WTC11 (cell line): ENCODE measurements at regions not wholly inside any gene's neighbourhood (a gene's known extent, or its start where the extent isn't known, plus 50 kb on each side); places are given as distances from the start of the nearest gene placed in this dataset.

ENCODE experiments used
- ATAC-seq: fragments of 200-7000 bp; cut with Tn5 transposase; 2 replicates; pipeline ENCODE4 v1.10.0; 2021; ENCODE audit warnings: mild to moderate bottlenecking, moderate library complexity
- CTCF ChIA-PET: fragments of 300-600 bp; sonication (Branson Sonifier 250); formaldehyde crosslinking; loops from one replicate; lab custom pipeline; 2021; ENCODE audit warnings: antibody characterized with exemption; lab: Charles Lee
- POLR2A ChIA-PET: fragments of 350-600 bp; sonication (Branson Sonifier 250); formaldehyde crosslinking; loops from one replicate; lab custom pipeline; 2021; ENCODE audit warnings: antibody characterized with exemption; lab: Charles Lee
- DNase-seq: peaks from one replicate; pipeline ENCODE4 v3.0.0; 2021; ENCODE audit warnings: low spot score
- H3K27ac Mint-ChIP-seq: 2 replicates; pipeline ENCODE4 v1.8.0; 2021; ENCODE audit warnings: mixed read lengths
- H3K27me3 Mint-ChIP-seq: 2 replicates; pipeline ENCODE4 v1.8.0; 2021; ENCODE audit warnings: low read depth, mild to moderate bottlenecking, moderate library complexity, mixed read lengths
- H3K36me3 Mint-ChIP-seq: 2 replicates; pipeline ENCODE4 v1.8.0; 2021; ENCODE audit warnings: mixed read lengths
- H3K4me1 Mint-ChIP-seq: 2 replicates; pipeline ENCODE4 v1.8.0; 2022; ENCODE audit warnings: mixed read lengths
- H3K4me3 Mint-ChIP-seq: 2 replicates; pipeline ENCODE4 v1.8.0; 2021; ENCODE audit warnings: mild to moderate bottlenecking, moderate library complexity, mixed read lengths
- H3K9me3 Mint-ChIP-seq: 2 replicates; pipeline ENCODE4 v1.8.0; 2021; ENCODE audit warnings: mixed read lengths
- ATF1 ChIP-seq: sonication (generic); formaldehyde crosslinking; IDR thresholded peaks from 2 replicates; pipeline ENCODE4 v1.8.1; 2023; ENCODE audit warnings: mild to moderate bottlenecking, moderate library complexity, missing genetic modification reagents
- CBFB ChIP-seq: sonication (generic); formaldehyde crosslinking; IDR thresholded peaks from 2 replicates; pipeline ENCODE4 v1.8.1; 2022; ENCODE audit warnings: mild to moderate bottlenecking, low read depth, missing genetic modification reagents
- CREM ChIP-seq: sonication (generic); formaldehyde crosslinking; IDR thresholded peaks from 2 replicates; pipeline ENCODE4 v1.8.1; 2022; ENCODE audit warnings: mild to moderate bottlenecking, missing genetic modification reagents, moderate library complexity
- FOXJ3 ChIP-seq: sonication (generic); formaldehyde crosslinking; IDR thresholded peaks from 2 replicates; pipeline ENCODE4 v1.9.0; 2021; ENCODE audit warnings: missing genetic modification reagents, mild to moderate bottlenecking, borderline replicate concordance
- GABPB1 ChIP-seq: sonication (generic); formaldehyde crosslinking; IDR thresholded peaks from 2 replicates; pipeline ENCODE4 v1.8.1; 2023; ENCODE audit warnings: mild to moderate bottlenecking, missing genetic modification reagents
- GRHL2 ChIP-seq: fragments of 250-450 bp; sonication (Bioruptor Pico); IDR thresholded peaks from 2 replicates; pipeline ENCODE4 v1.8.0; 2022; ENCODE audit warnings: mild to moderate bottlenecking, moderate library complexity; ENCODE audit not compliant: insufficient replicate concordance, severe bottlenecking
- GTF2I ChIP-seq: fragments of 250-450 bp; sonication (Bioruptor Pico); conservative IDR thresholded peaks from 2 replicates; pipeline ENCODE4 v1.4.0; 2021; ENCODE audit warnings: mild to moderate bottlenecking
- NR2C2 ChIP-seq: sonication (generic); formaldehyde crosslinking; IDR thresholded peaks from 2 replicates; pipeline ENCODE4 v1.8.0; 2022; ENCODE audit warnings: mild to moderate bottlenecking, missing genetic modification reagents
- NR3C1 ChIP-seq: sonication (generic); formaldehyde crosslinking; conservative IDR thresholded peaks from 2 replicates; pipeline ENCODE4 v1.8.1; 2023; ENCODE audit warnings: low read depth, mild to moderate bottlenecking, missing genetic modification reagents
- OVOL2 ChIP-seq: fragments of 250-450 bp; sonication (Bioruptor Pico); IDR thresholded peaks from 2 replicates; pipeline ENCODE4 v1.9.0; 2021; ENCODE audit warnings: mild to moderate bottlenecking, borderline replicate concordance
- SOX15 ChIP-seq: fragments of 250-450 bp; sonication (Bioruptor Pico); IDR thresholded peaks from 2 replicates; pipeline ENCODE4 v1.9.0; 2021; ENCODE audit warnings: mild to moderate bottlenecking
- ZNF121 ChIP-seq: sonication (generic); formaldehyde crosslinking; IDR thresholded peaks from 2 replicates; pipeline ENCODE4 v1.8.0; 2023; ENCODE audit warnings: missing genetic modification reagents
- ZNF232 ChIP-seq: sonication (generic); formaldehyde crosslinking; IDR thresholded peaks from 2 replicates; pipeline ENCODE4 v1.8.0; 2022; ENCODE audit warnings: mild to moderate bottlenecking, missing genetic modification reagents
- TF ChIP-seq, protein P1 (sequence below): sonication (generic); formaldehyde crosslinking; IDR thresholded peaks from 2 replicates; pipeline ENCODE4 v1.8.1; 2022; ENCODE audit warnings: missing genetic modification reagents, borderline replicate concordance
- TF ChIP-seq, protein P2 (sequence below): fragments of 250-450 bp; sonication (Bioruptor Pico); IDR thresholded peaks from 2 replicates; pipeline ENCODE4 v1.8.0; 2021; ENCODE audit warnings: mild to moderate bottlenecking
- TF ChIP-seq, protein P3 (sequence below): fragments of 200-600 bp; IDR thresholded peaks from 2 replicates; pipeline ENCODE4 v1.8.0; 2022; ENCODE audit warnings: antibody characterized with exemption
- TF ChIP-seq, protein P4 (sequence below): sonication (generic); formaldehyde crosslinking; conservative IDR thresholded peaks from 2 replicates; pipeline ENCODE4 v1.8.1; 2023; ENCODE audit warnings: mild to moderate bottlenecking, low read depth, missing genetic modification reagents, moderate library complexity
- TF ChIP-seq, protein P5 (sequence below): fragments of 250-450 bp; sonication (Bioruptor Pico); IDR thresholded peaks from 2 replicates; pipeline ENCODE4 v1.9.0; 2021; ENCODE audit warnings: mild to moderate bottlenecking, borderline replicate concordance
- TF ChIP-seq, protein P6 (sequence below): sonication (generic); formaldehyde crosslinking; IDR thresholded peaks from 2 replicates; pipeline ENCODE4 v1.8.0; 2022; ENCODE audit warnings: mild to moderate bottlenecking, missing genetic modification reagents

DNA sequence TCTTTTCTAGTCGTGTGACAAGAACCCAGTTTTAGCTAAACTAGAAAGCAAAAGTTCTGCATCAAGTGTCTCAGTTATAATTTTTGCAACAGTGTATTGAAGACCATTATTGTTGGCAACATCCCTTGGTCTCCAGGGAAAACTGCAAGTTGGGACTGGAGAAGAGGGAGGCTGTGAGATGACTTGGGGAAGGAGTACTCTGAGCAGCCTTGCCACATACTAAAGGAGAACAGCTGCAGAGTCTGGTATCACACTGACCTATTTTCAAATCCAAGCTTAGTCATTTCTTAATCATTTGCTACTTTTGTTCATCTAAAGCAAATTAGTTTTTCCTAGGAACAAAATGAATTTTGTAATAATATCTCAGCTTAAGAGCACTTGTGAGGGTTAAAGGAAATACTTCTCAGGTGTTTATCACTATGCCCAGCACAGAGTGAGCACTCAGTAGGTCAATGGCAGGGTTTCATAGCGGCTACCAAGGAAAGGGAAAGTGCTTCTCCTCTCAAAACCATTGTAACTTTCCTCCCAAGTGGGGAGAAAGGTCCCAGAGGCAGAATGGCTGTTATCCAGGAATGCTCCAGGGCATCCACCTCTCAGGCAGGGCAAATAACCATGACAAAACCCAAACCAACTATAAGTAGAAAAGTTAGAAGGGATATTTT, 247.1 kb downstream of the C11orf87 start:
- H3K27me3 Mint-ChIP-seq: no peaks in the 10 kb centered on the region
- peaks cover 3% of the 10 kb centered on the region; the same call in 1 of the 2 replicates for H3K4me1 Mint-ChIP-seq
- peaks cover 7% of the 10 kb centered on the region for H3K36me3 Mint-ChIP-seq
- H3K27ac Mint-ChIP-seq: no peak overlapping the region
- H3K4me3 Mint-ChIP-seq: no peak overlapping the region
- ChIA-PET CTCF (no interaction called here), POLR2A (no interaction called here)
- H3K9me3 Mint-ChIP-seq: peaks cover 19% of the 10 kb centered on the region
- DNase-seq: no peak
- ATAC-seq: peak; percentile 48
- TF ChIP-seq CREM (CRISPR knock-in tag): no peak

DNA sequence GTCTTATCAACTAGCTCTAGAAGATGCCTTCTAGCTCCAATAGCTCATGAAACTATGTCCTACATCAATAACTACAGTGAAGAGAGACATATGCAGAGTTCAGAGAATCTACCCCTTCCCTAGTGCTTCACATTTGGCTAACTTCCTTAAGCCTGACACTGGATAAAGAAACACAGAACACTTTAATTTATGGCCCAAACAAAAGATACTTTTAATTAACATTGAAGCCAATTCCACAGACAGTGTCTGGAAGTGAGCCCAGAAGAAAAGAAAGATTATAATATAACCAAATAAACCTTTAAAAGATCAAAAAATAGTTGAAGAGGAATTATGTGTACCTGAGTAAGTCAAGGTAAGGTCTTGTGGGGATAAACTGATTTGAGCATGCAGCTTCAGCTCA, 255.2 kb downstream of the C11orf87 start:
- Mint-ChIP-seq H3K27ac (no peak overlapping the region), H3K27me3 (no peaks in the 10 kb centered on the region), H3K9me3 (no peaks in the 10 kb centered on the region), H3K36me3 (no peaks in the 10 kb centered on the region), H3K4me3 (no peak overlapping the region), H3K4me1 (no peaks in the 10 kb centered on the region)
- ChIA-PET CTCF (no interaction called here), POLR2A (no interaction called here)
- ATAC-seq (no peak), DNase-seq (no peak)
- no peak for TF ChIP-seq GRHL2
- no peak for TF ChIP-seq GTF2I (CRISPR knock-in tag)
- TF ChIP-seq, protein P1, sequence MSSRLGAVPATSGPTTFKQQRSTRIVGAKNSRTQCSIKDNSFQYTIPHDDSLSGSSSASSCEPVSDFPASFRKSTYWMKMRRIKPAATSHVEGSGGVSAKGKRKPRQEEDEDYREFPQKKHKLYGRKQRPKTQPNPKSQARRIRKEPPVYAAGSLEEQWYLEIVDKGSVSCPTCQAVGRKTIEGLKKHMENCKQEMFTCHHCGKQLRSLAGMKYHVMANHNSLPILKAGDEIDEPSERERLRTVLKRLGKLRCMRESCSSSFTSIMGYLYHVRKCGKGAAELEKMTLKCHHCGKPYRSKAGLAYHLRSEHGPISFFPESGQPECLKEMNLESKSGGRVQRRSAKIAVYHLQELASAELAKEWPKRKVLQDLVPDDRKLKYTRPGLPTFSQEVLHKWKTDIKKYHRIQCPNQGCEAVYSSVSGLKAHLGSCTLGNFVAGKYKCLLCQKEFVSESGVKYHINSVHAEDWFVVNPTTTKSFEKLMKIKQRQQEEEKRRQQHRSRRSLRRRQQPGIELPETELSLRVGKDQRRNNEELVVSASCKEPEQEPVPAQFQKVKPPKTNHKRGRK (CRISPR knock-in tag): no peak
- TF ChIP-seq, protein P2, sequence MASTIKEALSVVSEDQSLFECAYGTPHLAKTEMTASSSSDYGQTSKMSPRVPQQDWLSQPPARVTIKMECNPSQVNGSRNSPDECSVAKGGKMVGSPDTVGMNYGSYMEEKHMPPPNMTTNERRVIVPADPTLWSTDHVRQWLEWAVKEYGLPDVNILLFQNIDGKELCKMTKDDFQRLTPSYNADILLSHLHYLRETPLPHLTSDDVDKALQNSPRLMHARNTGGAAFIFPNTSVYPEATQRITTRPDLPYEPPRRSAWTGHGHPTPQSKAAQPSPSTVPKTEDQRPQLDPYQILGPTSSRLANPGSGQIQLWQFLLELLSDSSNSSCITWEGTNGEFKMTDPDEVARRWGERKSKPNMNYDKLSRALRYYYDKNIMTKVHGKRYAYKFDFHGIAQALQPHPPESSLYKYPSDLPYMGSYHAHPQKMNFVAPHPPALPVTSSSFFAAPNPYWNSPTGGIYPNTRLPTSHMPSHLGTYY (CRISPR knock-in tag): no peak
- TF ChIP-seq NR3C1 (CRISPR knock-in tag): no peak
- TF ChIP-seq, protein P3, sequence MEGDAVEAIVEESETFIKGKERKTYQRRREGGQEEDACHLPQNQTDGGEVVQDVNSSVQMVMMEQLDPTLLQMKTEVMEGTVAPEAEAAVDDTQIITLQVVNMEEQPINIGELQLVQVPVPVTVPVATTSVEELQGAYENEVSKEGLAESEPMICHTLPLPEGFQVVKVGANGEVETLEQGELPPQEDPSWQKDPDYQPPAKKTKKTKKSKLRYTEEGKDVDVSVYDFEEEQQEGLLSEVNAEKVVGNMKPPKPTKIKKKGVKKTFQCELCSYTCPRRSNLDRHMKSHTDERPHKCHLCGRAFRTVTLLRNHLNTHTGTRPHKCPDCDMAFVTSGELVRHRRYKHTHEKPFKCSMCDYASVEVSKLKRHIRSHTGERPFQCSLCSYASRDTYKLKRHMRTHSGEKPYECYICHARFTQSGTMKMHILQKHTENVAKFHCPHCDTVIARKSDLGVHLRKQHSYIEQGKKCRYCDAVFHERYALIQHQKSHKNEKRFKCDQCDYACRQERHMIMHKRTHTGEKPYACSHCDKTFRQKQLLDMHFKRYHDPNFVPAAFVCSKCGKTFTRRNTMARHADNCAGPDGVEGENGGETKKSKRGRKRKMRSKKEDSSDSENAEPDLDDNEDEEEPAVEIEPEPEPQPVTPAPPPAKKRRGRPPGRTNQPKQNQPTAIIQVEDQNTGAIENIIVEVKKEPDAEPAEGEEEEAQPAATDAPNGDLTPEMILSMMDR: no peak

DNA sequence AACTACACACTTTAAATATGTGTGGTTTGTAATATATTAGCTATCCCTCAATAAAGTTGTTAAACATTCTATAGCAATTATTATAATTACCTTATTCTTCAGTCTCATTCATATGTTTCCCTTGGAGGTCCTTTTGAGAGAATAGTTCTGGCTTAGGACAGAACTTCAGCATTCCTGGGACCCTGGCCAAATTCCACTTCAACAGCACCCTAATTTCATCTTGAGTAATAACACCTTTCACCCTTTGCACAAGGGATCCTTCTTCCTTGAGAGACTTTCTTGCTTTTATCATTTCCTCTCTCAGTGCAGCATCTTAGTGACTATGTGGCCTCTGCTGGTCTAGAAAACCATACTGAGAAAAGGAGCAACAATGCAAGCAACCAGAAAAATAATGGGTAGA, 255.9 kb downstream of the C11orf87 start:
- no peak for ATAC-seq

DNA sequence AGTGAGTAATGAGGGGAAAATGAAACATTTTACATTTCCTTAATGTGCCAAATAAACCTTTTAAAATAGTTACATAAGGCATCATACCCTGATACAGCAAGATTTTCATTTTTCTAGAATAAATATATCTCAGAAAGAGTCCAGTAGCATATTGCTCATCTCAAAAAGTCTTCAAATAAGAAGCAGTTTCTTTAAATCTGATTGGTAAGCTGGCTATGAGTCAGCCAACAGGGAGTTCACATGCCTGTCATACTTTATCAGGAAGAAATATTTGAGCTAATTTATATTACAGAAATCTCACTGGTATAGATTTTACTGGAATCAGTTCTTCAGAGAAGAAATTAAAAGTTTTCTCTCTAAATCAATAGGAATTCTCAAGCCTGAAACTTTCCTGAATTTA, 258.1 kb downstream of the C11orf87 start:
- Mint-ChIP-seq H3K4me1 (no peaks in the 10 kb centered on the region), H3K36me3 (no peaks in the 10 kb centered on the region), H3K27me3 (no peaks in the 10 kb centered on the region), H3K9me3 (no peaks in the 10 kb centered on the region), H3K4me3 (no peak overlapping the region), H3K27ac (no peak overlapping the region)
- POLR2A ChIA-PET: no interaction called here
- no peak for ATAC-seq
- CTCF ChIA-PET: no interaction called here
- DNase-seq: no peak
- TF ChIP-seq, protein P4, sequence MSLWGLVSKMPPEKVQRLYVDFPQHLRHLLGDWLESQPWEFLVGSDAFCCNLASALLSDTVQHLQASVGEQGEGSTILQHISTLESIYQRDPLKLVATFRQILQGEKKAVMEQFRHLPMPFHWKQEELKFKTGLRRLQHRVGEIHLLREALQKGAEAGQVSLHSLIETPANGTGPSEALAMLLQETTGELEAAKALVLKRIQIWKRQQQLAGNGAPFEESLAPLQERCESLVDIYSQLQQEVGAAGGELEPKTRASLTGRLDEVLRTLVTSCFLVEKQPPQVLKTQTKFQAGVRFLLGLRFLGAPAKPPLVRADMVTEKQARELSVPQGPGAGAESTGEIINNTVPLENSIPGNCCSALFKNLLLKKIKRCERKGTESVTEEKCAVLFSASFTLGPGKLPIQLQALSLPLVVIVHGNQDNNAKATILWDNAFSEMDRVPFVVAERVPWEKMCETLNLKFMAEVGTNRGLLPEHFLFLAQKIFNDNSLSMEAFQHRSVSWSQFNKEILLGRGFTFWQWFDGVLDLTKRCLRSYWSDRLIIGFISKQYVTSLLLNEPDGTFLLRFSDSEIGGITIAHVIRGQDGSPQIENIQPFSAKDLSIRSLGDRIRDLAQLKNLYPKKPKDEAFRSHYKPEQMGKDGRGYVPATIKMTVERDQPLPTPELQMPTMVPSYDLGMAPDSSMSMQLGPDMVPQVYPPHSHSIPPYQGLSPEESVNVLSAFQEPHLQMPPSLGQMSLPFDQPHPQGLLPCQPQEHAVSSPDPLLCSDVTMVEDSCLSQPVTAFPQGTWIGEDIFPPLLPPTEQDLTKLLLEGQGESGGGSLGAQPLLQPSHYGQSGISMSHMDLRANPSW (CRISPR knock-in tag): no peak
- TF ChIP-seq SOX15 (CRISPR knock-in tag) (no peak), ZNF121 (CRISPR knock-in tag) (no peak), GABPB1 (CRISPR knock-in tag) (no peak), ZNF232 (no peak), NR2C2 (CRISPR knock-in tag) (no peak), CBFB (CRISPR knock-in tag) (no peak)
- TF ChIP-seq, protein P5, sequence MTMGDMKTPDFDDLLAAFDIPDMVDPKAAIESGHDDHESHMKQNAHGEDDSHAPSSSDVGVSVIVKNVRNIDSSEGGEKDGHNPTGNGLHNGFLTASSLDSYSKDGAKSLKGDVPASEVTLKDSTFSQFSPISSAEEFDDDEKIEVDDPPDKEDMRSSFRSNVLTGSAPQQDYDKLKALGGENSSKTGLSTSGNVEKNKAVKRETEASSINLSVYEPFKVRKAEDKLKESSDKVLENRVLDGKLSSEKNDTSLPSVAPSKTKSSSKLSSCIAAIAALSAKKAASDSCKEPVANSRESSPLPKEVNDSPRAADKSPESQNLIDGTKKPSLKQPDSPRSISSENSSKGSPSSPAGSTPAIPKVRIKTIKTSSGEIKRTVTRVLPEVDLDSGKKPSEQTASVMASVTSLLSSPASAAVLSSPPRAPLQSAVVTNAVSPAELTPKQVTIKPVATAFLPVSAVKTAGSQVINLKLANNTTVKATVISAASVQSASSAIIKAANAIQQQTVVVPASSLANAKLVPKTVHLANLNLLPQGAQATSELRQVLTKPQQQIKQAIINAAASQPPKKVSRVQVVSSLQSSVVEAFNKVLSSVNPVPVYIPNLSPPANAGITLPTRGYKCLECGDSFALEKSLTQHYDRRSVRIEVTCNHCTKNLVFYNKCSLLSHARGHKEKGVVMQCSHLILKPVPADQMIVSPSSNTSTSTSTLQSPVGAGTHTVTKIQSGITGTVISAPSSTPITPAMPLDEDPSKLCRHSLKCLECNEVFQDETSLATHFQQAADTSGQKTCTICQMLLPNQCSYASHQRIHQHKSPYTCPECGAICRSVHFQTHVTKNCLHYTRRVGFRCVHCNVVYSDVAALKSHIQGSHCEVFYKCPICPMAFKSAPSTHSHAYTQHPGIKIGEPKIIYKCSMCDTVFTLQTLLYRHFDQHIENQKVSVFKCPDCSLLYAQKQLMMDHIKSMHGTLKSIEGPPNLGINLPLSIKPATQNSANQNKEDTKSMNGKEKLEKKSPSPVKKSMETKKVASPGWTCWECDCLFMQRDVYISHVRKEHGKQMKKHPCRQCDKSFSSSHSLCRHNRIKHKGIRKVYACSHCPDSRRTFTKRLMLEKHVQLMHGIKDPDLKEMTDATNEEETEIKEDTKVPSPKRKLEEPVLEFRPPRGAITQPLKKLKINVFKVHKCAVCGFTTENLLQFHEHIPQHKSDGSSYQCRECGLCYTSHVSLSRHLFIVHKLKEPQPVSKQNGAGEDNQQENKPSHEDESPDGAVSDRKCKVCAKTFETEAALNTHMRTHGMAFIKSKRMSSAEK (CRISPR knock-in tag): no peak

More for the DNA sequence above, 255.9 kb downstream of the C11orf87 start:
- DNase-seq: no peak
- no peaks in the 10 kb centered on the region for H3K36me3 Mint-ChIP-seq
- ChIA-PET CTCF (no interaction called here), POLR2A (no interaction called here)
- H3K27me3 Mint-ChIP-seq: no peaks in the 10 kb centered on the region
- no peak overlapping the region for H3K27ac Mint-ChIP-seq
- no peak overlapping the region for H3K4me3 Mint-ChIP-seq
- H3K4me1 Mint-ChIP-seq: no peaks in the 10 kb centered on the region
- no peak for TF ChIP-seq OVOL2 (CRISPR knock-in tag)
- TF ChIP-seq FOXJ3: no peak
- TF ChIP-seq ATF1 (CRISPR knock-in tag): no peak
- TF ChIP-seq, protein P6, sequence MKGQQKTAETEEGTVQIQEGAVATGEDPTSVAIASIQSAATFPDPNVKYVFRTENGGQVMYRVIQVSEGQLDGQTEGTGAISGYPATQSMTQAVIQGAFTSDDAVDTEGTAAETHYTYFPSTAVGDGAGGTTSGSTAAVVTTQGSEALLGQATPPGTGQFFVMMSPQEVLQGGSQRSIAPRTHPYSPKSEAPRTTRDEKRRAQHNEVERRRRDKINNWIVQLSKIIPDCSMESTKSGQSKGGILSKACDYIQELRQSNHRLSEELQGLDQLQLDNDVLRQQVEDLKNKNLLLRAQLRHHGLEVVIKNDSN (CRISPR knock-in tag): no peak
- H3K9me3 Mint-ChIP-seq: no peaks in the 10 kb centered on the region
